ENCODE measurements at regions not wholly inside any gene's neighbourhood (a gene's known extent, or its start where the extent isn't known, plus 50 kb on each side); places are given as distances from the start of the nearest gene placed in this dataset.

- Histone ChIP-seq H4K20me1 (replicated peaks in 1 of 2; ENCODE audit: control insufficient read depth in 1 of 2, insufficient read depth in 2 of 2, low read length in 2 of 2) (no peaks in the 10 kb centered on the region), H3K4me2 (ENCODE audit: insufficient read depth in 1 of 2, low read depth in 2 of 2, low read length in 2 of 2) (no peak overlapping the region), H3K79me1 (ENCODE audit: low read depth, low read length) (no peaks in the 10 kb centered on the region), H3K23me2 (ENCODE audit: low read depth, low read length) (no peaks in the 10 kb centered on the region), H3K9me3 (ENCODE audit: insufficient read depth in 2 of 2, low read depth in 1 of 2, low read length in 1 of 2) (no peaks in the 10 kb centered on the region), H2BK120ac (replicated peaks; ENCODE audit: low read depth, low read length) (no peak overlapping the region), H2AK5ac (ENCODE audit: low read depth, low read length) (no peak overlapping the region), H4K91ac (replicated peaks; ENCODE audit: insufficient read length, low read length) (no peak overlapping the region), H2BK5ac (ENCODE audit: low read depth, low read length) (no peak overlapping the region), H3K4ac (replicated peaks; ENCODE audit: insufficient read length, low read depth, low read length) (no peak overlapping the region), H3K18ac (ENCODE audit: extremely low read depth, low read length) (no peak overlapping the region), H3K27me3 (replicated peaks in 1 of 4; ENCODE audit: control insufficient read depth in 3 of 4, extremely low read depth in 1 of 4, insufficient read depth in 3 of 4, low read length in 3 of 4) (peaks cover 0 to 1% (median 0%) of the 10 kb centered on the region in 4 experiments; a peak in 1 of 7 replicates), H4K8ac (ENCODE audit: extremely low read depth, insufficient read depth, low read length) (no peak overlapping the region), H3K9ac (replicated peaks in 1 of 4; ENCODE audit: extremely low read depth in 1 of 4, low read depth in 3 of 4, low read length in 3 of 4) (no peak overlapping the region), H3K4me3 (ENCODE audit: extremely low read depth in 1 of 4, insufficient read depth in 2 of 4, low read depth in 3 of 4, low read length in 4 of 4) (no peak overlapping the region), H3K56ac (replicated peaks; ENCODE audit: insufficient read length, low read depth, low read length) (no peak overlapping the region), H3K27ac (ENCODE audit: low read depth, low read length) (no peak overlapping the region), H2BK20ac (ENCODE audit: low read length) (no peak overlapping the region), H3K4me1 (replicated peaks in 1 of 4; ENCODE audit: control insufficient read depth in 3 of 4, insufficient read depth in 4 of 4, low read length in 3 of 4) (no peaks in the 10 kb centered on the region; a peak in 1 of 7 replicates), H3K36me3 (ENCODE audit: control insufficient read depth in 2 of 4, insufficient read depth in 4 of 4, low read length in 3 of 4) (no peaks in the 10 kb centered on the region), H4K5ac (ENCODE audit: insufficient read length, low read depth, low read length) (no peak overlapping the region), H3K23ac (ENCODE audit: insufficient read length) (no peak overlapping the region), H3K14ac (ENCODE audit: insufficient read length) (no peak overlapping the region), H2AFZ (ENCODE audit: low read length) (no peak overlapping the region), H2BK15ac (ENCODE audit: low read length) (no peak overlapping the region), H2BK12ac (ENCODE audit: low read depth, low read length) (no peak overlapping the region), H3K79me2 (ENCODE audit: control insufficient read depth in 1 of 2, insufficient read depth in 2 of 2, low read length in 2 of 2) (no peaks in the 10 kb centered on the region)
- POLR2A ChIA-PET (ENCODE audit: partially characterized antibody): interaction anchor here (0.6 kb wide), 1 partner anchor 886 kb away, joined by 4 read pairs; no protein-coding TSS in a partner anchor
- CTCF ChIA-PET (ENCODE audit: partially characterized antibody): interaction anchor here (0.6 kb wide), 1 partner anchor 688 kb away, joined by 4 read pairs; no protein-coding TSS in a partner anchor
- FAIRE-seq (no peak), DNase-seq (ENCODE audit: low read depth in 1 of 2, low spot score in 2 of 2) (no peak)
- 94% methylated on average over 1 of the region's 1 CpG; no CpG with 5 or more reads in 1 of the 2 experiments for WGBS, 2 experiments (ENCODE audit: extremely low coverage in 1 of 2, insufficient coverage in 1 of 2, insufficient read length in 1 of 2, insufficient replicate concordance in 2 of 2, low coverage in 1 of 2, low lambda C conversion rate in 2 of 2, missing lambda C conversion rate in 1 of 2)
- TF ChIP-seq SUZ12 (IDR thresholded peaks at IDR 0.05; ENCODE audit: low read length) (no peak), SIX5 (IDR thresholded peaks at IDR 0.05; ENCODE audit: low read depth, low read length) (no peak), CTCF (IDR thresholded peaks at IDR 0.05; ENCODE audit: control extremely low read depth in 1 of 3, insufficient read depth in 1 of 3, low read depth in 1 of 3, low read length in 3 of 3) (no peak), E2F6 (IDR thresholded peaks at IDR 0.05) (no peak), CBX8 (IDR thresholded peaks at IDR 0.05; ENCODE audit: borderline replicate concordance, low read depth, low read length) (no peak), CEBPB (IDR thresholded peaks at IDR 0.05; ENCODE audit: low read depth, low read length) (no peak), BCL11A (IDR thresholded peaks at IDR 0.05; ENCODE audit: low read depth in 2 of 2, low read length in 2 of 2) (no peak), JUN (IDR thresholded peaks at IDR 0.05; ENCODE audit: low read depth, low read length) (no peak), SP4 (IDR thresholded peaks at IDR 0.05; ENCODE audit: low read length) (no peak), RBBP5 (IDR thresholded peaks at IDR 0.05; ENCODE audit: borderline replicate concordance, low read depth, low read length) (no peak), HDAC6 (IDR thresholded peaks at IDR 0.05; ENCODE audit: low read depth, low read length) (no peak), POU5F1 (IDR thresholded peaks at IDR 0.05; ENCODE audit: low read depth, low read length) (no peak)
These were observed 625.1 kb upstream of the ANKRD30A start for GRCh38 chr10:36500266-36500665.
